Right renal pelvis (tissue), 4 donors: ENCODE measurements at regions not wholly inside any gene's neighbourhood (a gene's known extent, or its start where the extent isn't known, plus 50 kb on each side); places are given as distances from the start of the nearest gene placed in this dataset.
"Not testable (repeated sequence)": the region's sequence is repeated elsewhere in the genome, so short reads cannot be mapped to it uniquely, and the experiment has no call there.

Experiments
- DNase-seq, 4 donors: peaks; one replicate each; pipeline ENCODE4 v3.0.0-alpha.2; 2013; ENCODE audit warnings: low read depth in 4 of 4, low spot score in 3 of 4, missing footprints in 1 of 4

DNA sequence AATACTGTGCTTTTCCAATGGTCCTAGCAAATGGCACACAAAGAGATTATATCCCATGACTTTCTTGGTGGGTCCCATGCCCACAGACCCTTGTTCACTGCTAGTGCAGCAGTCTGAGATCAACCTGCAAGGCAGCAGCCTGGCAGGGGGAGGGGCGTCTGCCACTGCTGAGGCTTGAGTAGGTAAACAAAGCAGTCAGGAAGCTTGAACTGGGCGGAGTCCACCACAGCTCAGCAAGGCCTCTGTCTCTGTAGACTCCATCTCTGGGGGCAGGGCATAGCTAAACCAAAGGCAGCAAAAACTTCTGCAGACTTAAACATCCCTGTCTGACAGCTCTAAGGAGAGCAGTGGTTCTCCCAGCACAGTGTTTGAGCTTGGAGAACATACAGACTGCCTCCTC lies 82.9 kb downstream of the ZNF737 start:
- no peak for DNase-seq

DNA sequence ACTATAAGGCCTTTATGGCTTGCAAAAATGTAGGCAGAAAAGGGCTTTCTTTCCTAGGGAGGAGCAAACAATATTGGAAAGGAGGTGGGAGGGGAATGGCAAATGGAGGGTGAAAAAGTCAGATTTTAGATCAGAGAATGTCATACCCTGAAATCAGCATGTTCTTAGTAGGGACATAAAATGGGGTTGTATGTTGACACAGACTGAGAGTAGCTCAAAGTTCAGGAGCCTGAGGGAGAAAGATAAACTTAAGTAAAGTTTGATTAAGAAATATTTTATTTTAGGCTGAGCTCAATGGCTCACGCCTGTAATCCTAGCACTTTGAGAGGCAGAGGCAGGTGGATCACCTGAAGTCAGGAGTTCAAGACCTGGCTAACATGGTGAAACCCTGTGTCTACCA lies 83.8 kb downstream of the ZNF737 start:
- DNase-seq, result no peak

DNA sequence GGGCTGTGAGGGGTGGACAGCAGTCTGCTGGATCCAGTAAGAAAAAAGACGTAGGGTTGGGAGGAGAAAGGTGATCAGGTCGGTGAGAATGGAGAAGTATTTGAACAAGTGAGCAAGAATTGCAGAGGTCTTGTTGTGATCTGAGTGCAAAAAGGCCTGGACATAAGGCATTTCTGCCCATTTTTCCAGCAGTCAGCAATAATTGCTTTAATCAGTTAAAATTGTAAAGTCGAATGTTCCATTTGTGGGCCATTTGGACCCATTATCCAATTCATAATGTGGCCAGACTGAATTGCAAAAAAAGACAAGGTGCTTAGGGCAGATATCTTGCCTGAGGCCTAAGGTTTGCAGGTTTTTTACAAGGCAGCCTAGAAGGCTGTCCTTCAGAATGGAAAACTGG lies 86.1 kb downstream of the ZNF737 start:
- DNase-seq, result no peak

DNA sequence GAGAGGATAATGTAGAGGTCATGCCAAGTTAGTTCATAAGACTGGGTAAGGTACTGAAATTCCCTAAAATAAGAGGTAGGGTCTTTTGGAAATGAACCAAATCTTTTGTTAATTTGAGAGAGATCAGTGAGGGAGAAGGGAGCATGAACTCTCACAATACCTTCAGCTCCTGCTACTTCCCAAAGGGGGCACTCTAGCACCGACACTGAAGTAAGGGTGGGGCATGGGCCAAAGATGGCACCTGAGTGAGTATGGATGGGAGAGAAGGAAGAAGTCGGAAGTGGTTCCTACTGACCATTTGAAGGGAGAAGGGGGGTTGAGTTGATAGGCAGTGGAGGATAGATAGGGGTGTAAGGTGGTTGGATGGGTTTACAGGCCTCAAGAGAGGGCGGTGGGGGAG lies 86.6 kb downstream of the ZNF737 start:
- DNase-seq, result no peak

DNA sequence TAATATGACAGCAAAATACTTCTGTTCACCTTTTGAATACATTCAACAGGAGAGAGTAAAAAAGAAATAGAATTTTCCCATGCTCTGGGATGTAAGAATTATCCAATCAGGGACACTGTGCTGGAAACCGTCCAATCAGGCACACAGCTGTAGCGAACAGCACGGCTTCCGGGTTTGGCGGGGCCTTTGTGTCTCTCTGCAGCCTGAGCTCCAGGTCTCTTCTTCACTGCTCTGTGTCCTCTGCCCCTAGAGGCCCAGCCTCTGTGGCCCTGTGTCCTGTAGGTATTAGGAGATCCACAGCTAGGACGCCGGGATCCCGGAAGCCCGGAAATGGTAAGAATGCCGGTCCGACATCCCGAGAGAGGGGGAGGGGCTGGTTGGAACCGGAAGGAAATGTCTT lies 92.7 kb downstream of the ZNF737 start:
- DNase-seq, result no peak

DNA sequence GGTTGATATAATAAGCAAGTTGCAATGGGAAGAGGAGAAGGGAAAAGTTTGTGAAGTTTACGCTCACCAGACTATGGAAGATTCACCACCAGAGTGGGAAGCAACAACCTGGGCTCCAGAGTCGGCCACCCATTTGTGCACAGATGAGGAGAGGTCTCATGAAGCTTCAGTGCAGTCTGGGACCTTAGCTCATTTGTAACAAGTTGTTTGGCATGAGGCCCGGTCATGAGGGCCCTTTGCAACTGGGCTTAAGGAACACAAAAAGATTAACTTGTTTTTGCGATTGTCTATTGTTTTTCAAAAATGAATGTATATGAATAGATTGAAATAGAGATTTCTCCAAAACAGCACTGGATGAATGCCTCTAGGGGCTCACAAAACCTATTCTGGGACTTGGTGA lies 94.2 kb downstream of the ZNF737 start:
- DNase-seq, result no peak

DNA sequence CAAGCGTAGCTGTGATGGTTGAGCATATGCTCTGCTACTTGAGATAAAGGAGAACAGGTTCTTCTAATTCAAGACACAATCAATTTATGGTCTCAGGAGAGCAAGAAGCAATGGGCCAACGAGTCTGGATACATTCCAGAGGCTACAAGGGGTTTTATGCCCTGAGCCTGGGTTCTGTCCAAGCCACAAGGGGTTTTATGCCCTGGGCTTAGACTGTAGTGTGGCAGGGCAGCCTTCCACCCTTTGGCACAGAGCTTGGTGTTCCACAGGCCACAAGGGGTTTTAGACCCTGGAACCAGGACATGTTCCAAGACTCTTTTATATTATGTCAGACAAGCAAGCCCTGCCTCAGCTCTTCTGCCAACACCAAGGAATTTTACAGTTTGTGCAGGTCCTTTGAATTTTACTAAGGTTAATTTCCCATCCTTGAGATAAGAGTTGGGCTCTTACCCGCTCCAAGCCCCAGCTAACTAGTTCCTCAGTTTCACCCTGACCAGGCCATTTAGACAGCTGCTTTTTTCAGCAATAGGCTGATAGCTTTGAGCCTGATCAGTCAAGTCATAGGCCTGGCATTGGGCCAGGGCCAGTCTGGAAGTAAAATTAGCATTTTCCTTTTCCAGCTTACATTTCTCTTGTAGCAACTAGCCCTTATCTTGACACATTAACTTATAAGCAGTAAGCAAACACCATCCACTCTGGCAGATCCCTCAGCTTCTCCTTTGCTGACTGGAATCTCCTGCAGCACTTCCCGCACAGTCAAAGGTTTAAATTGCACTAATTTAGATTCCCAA lies 95.0 kb downstream of the ZNF737 start:
- no peak for DNase-seq

DNA sequence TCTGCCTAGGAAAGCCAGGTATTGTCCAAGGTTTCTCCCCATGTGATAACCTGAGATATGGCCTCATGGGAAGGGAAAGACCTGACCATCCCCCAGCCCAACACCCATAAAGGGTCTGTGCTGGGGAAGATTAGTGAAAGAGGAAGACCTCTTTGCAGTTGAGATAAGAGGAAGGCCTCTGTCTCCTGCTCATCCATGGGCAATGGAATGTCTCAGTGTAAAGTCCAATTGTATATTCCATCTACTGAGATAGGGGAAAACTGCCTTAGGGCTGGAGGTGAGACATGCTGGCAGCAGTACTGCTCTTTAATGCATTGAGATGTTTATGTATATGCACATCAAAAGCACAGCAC lies 99.0 kb downstream of the ZNF737 start:
- DNase-seq, result not testable (repeated sequence)

DNA sequence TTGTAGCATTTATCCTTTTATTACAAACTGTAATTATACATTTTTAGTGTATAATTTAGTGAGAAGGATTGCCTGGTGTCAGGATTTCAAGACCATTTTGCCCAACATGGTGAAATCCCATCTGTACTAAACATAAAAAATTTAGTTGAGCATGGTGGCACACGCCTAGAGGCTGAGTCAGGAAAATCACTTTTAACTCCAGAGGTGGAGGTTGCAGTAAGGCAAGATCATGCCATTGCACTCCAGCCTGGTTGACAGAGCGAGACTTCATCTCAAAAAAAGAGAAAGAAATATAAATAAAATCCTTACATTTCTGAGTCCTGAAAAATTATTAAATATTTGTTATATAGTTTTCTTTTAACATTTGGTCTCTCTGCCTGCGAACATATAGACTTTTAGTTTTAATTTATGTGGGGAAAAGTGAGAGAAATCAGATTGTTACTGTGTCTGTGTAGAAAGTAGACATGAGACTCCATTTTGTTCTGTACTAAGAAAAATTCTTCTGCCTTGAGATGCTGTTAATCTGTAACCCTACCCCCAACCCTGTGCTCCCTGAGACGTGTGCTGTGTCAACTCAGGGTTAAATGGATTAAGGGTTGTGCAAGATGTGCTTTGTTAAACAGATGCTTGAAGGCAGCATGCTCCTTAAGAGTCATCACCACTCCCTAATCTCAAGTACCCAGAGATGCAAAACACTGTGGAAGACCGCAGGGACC lies 99.5 kb downstream of the ZNF737 start:
- not testable (repeated sequence) for DNase-seq

DNA sequence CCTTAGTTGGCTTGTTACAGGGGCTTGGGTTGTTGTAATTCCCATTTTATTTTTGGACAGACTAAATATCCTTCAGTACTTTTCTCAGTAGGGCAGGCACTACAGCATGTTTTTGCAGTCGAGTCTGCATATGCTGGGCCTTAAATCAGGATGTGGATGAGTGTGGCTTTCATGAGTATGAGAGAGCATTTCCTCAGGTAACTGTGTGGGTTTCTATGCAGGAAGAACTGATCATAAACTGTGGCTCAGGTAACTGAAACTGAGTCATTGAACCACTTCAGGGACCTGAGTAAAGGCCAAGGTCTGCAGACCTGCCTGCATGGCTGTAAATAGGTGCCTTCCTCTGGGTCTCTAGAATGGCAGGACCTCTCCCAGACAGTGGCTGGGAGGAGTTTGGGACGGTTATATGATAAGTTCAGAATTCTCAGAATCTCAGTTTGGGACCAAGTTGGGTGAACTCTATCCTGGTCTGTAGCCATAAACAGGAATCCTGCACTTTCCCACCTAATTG lies 112.1 kb downstream of the ZNF737 start:
- no peak for DNase-seq

DNA sequence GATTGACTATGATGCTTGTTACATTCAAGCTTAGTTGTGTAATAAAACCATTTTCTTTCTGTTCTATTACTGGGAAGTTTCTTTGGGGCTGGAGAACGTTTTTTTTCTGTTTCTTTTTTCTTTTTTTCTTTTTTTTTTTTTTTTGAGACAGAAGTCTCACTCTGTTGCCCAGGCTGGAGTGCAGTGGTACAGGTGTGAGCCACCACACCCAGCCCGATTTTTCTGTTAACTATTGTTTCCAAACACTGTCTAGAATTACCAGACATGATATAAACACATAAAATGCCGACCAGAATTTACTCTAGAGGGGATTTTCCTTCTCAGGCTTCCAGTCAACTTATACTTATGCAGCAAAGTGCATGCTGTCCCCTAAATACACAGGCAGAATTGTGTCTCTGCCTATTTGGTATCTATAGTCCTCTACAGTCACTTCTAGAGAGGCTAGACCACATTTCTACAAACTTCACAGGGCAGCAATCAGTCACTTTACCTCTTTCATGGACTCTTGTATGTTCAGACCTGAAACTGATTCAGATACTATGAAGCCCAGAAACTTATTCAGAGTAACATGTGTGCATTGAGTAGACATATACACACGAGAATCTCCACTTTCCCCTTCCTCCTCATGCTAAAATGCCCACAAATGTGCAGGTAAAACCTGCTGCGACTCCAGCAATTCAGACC lies 121.2 kb downstream of the ZNF737 start:
- DNase-seq, result no peak

DNA sequence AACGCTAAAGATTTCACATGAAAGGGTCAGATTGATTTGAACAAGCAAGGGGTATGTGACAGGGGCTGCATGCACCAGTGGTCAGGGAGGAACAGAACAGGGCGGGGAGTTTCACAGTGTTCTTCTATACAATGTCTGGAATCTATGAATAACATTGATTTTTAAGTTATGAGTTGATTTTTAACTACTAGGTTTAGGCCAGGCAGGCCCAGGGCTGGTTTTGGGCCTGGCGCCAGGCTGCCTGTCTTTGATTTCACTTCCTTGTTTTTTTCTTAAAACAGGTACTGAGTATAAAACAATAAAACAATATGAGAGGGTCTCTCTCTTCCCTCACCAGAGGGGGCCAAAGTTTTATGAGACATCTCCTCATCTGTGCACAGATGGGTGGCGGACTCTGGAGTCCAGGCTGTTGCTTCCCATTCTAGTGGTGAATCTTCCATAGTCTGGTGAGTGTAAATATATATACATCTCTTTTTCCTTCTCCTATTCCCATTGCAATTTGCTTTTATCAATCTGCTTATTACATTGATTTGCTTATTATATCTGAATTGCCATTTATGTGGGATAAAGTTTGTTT lies 133.2 kb downstream of the ZNF737 start:
- not testable (repeated sequence) for DNase-seq

DNA sequence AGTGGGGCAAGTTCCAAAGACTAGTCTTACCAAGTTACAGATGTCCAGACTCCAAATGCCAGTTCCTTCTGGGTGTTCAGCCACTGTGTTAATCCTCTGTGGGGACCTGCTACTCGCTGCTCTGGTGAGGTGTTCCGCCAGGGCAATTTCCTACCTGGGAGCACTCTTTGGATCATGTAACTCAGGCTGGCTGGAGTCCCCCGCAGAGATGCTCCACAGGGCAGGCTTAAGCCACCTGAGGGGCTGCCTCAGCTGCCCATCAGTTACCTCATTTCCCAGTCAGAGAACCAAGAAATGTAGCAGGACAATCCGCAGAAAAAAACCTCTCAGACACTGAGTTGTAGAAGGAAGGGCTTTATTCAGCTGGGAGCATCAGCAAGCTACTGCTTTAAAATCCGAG lies 133.8 kb downstream of the ZNF737 start:
- DNase-seq, result no peak

DNA sequence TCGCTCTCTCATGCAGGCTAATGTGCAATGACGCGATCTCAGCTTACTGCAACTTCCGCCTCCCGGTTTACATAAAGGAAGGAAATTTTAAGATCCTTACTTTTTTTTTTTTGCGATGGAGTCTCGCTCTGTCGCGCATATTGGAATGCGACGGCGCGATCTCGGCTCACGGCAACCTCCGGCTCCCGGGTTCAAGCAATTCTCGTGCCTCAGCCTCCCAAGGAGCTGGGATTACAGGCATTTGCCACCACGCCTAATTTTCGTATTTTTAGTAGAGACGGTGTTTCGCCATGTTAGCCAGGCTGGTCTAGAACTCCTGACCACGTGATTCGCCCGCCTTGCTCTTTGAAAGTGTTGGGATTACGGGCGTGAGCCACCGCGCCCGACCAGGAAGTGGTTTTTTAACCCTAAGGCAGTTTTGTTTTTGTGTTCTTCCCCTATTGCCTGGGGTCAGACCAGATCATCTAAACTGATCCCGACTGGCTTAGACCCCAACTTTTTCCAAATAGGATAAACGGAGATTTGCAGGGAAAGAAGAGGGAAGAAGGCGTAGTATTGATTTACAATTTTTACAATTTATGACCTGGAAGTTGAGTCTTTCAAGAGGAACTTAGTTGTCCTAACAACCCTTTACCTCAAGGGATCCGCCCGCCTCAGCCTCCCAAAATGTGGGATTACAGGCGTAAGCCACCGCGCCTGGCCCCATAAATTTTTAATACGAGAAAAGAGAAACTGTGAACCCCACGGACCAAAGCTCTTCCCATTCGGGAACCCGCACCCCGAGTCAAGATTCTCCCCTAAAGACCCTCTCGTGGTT lies 142.0 kb downstream of the ZNF737 start:
- peak in 3 of 4 donors; percentile 30 to 60 (median 39) for DNase-seq

DNA sequence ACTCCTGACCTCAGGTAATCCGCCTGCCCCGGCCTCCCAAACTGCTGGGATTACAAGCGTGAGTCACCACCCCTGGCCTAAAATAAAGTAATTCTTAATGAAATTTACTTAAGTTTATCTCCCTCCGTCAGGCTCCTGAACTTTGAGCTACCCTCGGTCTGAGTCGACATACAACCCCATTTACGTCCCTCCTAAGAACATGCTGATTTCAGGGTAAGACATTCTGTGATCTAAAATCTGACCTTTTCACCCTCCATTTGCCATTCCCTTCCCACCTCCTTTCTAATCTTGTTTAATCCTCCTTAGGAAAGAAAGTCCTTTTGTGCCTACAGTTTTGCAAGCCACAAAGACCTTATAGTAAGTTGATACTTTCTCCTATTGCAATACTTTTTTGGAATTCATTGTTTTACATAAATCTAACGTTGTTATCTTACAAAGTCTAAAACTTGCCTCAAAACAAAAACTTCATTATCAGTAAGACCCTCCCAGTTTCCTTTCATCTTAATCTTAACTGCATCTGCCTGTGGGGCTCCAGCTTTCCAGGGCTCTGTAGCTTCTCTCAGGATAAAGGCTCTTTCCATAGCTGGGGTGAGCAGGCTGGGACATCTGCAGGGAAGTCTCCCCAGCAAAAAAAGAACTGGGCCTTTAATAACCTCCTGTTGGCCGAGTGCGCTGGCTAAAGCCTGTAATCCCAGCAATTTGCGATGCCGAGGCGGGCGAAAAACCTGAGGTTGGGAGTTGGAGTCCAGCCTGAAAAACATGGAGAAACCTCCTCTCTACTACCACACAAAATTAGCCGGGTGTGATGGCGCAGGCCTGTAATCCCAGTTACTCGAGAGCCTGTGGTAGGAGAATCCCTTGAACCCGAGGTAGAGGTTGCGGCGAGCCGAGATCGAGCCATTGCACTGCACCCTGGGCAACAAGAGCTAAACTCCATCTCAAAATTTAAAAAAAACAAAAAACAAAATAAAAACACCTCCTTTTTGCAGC lies 143.1 kb downstream of the ZNF737 start:
- DNase-seq, result no peak

DNA sequence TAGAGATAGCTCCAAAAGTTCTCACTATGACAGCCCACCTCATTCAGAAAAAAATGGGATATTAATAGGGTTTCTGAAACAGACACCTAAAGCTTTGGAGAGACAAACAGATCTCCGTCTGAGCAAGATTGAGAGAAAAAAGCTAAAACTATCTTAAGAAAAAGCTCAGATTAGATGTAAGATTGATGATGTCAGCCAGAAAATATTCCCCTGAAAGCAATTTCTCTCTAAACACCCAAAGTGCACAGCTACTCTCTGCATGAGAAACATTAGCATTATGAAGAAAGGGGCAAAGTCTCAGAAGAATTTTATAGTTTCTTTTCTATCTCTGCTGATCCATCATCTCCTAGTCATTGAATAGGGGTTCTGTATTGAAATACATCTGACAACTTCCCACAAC lies 148.9 kb downstream of the ZNF737 start:
- DNase-seq, result no peak

DNA sequence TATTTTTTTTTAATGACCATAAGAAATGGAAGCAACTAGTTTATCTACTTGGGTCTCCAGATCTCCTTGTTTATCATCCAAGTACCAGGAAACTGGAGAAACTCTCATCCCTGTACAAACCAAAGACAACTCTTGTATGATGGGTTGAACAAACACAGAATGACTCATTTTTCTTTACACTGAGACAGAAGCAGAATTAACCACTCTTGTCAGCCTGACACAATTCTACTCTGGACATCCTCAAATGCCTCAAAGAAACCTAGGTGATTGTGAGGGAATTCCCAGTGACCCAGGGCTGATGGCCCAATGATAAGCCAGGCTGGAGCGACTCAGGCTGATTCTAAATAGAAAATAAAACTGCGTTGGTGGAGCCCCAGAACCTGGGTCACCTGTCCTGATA lies 151.5 kb downstream of the ZNF737 start:
- no peak for DNase-seq

DNA sequence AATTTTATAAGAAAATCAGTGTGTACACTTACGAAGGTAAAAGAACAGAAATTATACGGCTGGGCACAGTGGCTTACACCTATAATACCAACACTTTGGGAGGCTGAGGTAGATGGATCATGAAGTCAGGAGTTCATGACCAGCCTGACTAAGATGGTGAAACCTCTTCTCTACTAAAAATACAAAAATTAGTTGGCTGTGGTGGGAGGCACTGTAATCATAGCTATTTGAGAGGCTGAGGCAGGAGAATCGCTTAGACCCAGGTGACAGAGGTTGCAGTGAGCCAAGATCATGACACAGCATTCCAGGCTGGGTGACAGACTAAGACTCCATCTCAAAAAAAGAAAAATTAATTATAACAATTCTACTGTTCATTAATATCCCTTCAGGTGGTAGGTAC lies 151.9 kb downstream of the ZNF737 start:
- no peak for DNase-seq

DNA sequence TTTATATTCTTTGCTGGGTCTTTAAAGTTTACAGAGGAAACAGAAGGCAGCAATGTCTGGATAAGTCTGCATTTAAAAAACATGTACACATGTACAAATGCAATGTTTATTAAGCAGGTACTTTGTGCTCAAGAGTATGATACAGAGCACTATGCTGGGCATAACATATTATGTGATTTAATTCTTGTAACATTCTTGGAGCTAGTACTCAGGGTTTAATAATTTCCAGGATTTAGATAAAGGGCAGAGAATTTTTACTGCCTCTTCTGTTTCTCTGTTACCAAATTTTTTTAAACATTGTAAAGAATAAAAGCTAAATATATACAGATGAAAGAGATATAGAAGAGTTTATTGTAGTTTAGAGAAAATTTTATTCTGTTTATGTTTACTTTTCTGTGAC lies 152.7 kb downstream of the ZNF737 start:
- no peak for DNase-seq
